ENCODE measurements at regions not wholly inside any gene's neighbourhood (a gene's known extent, or its start where the extent isn't known, plus 50 kb on each side); places are given as distances from the start of the nearest gene placed in this dataset.
"Not testable (repeated sequence)": the region's sequence is repeated elsewhere in the genome, so short reads cannot be mapped to it uniquely, and the experiment has no call there.

DNA sequence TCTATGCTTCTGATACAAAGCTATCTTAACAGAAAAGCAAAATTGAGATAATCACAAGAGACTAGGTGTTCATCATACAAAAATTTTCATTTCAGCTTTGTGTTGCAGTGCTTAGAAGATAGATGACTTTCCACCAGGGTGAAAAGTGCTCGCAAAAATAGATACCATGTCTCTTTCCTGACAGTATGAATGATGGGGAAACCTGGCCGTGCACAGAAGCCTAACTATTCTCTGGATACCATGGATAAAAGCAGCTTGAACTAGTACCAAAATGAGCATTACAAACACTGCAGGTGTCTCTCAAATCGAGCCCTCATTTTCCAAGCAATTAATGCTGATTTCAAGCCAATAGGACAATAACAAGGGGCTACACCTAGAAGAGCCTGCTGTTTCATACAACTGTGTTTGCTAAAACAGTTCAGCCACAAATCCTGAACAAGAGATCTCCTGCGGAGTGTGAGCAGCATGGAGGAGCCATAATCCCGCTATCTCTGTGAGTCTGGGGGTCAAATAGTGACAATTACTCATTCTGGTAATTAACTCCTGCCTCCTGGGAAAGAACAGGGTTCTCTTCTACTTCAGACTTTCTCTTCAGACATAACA, 507.6 kb downstream of the PID1 start:
- Histone ChIP-seq H3K4me3 (no peak overlapping the region), H3K4me1 (ENCODE audit: insufficient read depth) (peaks cover 17% of the 10 kb centered on the region), H3K9ac (no peak overlapping the region), H3K79me2 (ENCODE audit: insufficient read depth) (no peaks in the 10 kb centered on the region), H3K27ac (no peak overlapping the region), H3F3A (ENCODE audit: insufficient read depth) (peaks cover 6% of the 10 kb centered on the region; the same call in 1 of the 2 replicates), H3K9me2 (ENCODE audit: insufficient read depth) (no peaks in the 10 kb centered on the region), H3K27me3 (replicated peaks; ENCODE audit: insufficient read depth) (peaks cover 6% of the 10 kb centered on the region; the same call in 1 of the 2 replicates), H3K4me2 (ENCODE audit: unreplicated experiment) (no peak overlapping the region), H3K36me3 (ENCODE audit: low read depth) (no peaks in the 10 kb centered on the region), H4K20me1 (ENCODE audit: insufficient read depth) (no peaks in the 10 kb centered on the region), H3K9me3 (ENCODE audit: low read depth) (no peaks in the 10 kb centered on the region), H2AFZ (no peak overlapping the region)
- DNase-seq = no peak
- WGBS, 2 experiments (ENCODE audit: low coverage in 1 of 2, low lambda C conversion rate in 2 of 2, missing lambda C conversion rate in 2 of 2) = 84 to 91% methylated on average over 5 of the region's 5 CpGs
- in situ Hi-C loops (cut with MboI) = no loop called here
- no peak for TF ChIP-seq EZH2 (IDR thresholded peaks at IDR 0.05; ENCODE audit: insufficient read depth, poor library complexity, severe bottlenecking)

DNA sequence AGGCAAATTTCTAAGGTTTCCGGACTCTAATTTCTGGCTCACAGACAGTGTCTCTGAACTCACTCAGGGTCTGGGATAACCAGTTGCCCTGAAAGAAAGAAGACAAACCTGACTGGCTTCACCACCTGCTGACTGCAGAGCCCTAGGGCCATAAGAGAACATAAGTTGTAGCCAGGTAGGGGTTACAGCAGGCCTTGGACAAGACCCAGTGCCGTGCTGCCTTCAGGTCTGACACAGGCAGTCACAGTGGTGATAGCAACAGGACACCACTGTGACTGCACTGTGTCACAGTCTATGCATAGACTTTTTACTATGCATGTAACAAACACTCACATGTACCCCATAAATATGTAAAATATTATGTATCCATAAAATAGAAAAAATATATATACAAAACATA, 508.5 kb downstream of the PID1 start:
- Histone ChIP-seq H3K36me3 (ENCODE audit: low read depth) (no peaks in the 10 kb centered on the region), H3K4me2 (ENCODE audit: unreplicated experiment) (no peak overlapping the region)
- in situ Hi-C loops (cut with MboI) = no loop called here

GRCh38 chr2:228755661-228756060, 515.4 kb downstream of the PID1 start:
- H3K36me3 ChIP-seq (ENCODE audit: low read depth); H3K9me2 ChIP-seq (ENCODE audit: insufficient read depth); H3K27ac ChIP-seq; in situ Hi-C loops (cut with MboI); H3K4me2 ChIP-seq (ENCODE audit: unreplicated experiment); H4K20me1 ChIP-seq (ENCODE audit: insufficient read depth); H3K9ac ChIP-seq; H3K27me3 ChIP-seq (replicated peaks; ENCODE audit: insufficient read depth); DNase-seq; H3K4me3 ChIP-seq; H2AFZ ChIP-seq; H3K4me1 ChIP-seq (ENCODE audit: insufficient read depth); H3F3A ChIP-seq (ENCODE audit: insufficient read depth); H3K9me3 ChIP-seq (ENCODE audit: low read depth); H3K79me2 ChIP-seq (ENCODE audit: insufficient read depth): not testable (repeated sequence)
- WGBS, 2 experiments (ENCODE audit: low coverage in 1 of 2, low lambda C conversion rate in 2 of 2, missing lambda C conversion rate in 2 of 2) = 91 to 94% methylated on average over 14 to 25 of the region's 25 CpGs

More for the DNA sequence above, 508.5 kb downstream of the PID1 start:
- Histone ChIP-seq H2AFZ (no peak overlapping the region), H3K79me2 (ENCODE audit: insufficient read depth) (no peaks in the 10 kb centered on the region), H3K9me3 (ENCODE audit: low read depth) (no peaks in the 10 kb centered on the region), H3K9me2 (ENCODE audit: insufficient read depth) (no peaks in the 10 kb centered on the region), H3K27ac (no peak overlapping the region), H3K4me3 (no peak overlapping the region), H3K27me3 (replicated peaks; ENCODE audit: insufficient read depth) (peaks cover 6% of the 10 kb centered on the region; the same call in 1 of the 2 replicates), H3K4me1 (ENCODE audit: insufficient read depth) (peaks cover 8% of the 10 kb centered on the region), H3K9ac (no peak overlapping the region), H3F3A (ENCODE audit: insufficient read depth) (peaks cover 6% of the 10 kb centered on the region; the same call in 1 of the 2 replicates), H4K20me1 (ENCODE audit: insufficient read depth) (no peaks in the 10 kb centered on the region)
- DNase-seq = no peak
- no peak for TF ChIP-seq EZH2phosphoT487 (IDR thresholded peaks at IDR 0.05; ENCODE audit: insufficient read depth, low read depth)
- TF ChIP-seq EZH2 (IDR thresholded peaks at IDR 0.05; ENCODE audit: insufficient read depth, poor library complexity, severe bottlenecking) = no peak
- WGBS, 2 experiments (ENCODE audit: low coverage in 1 of 2, low lambda C conversion rate in 2 of 2, missing lambda C conversion rate in 2 of 2) = 88 to 100% methylated on average over 2 of the region's 2 CpGs

- Histone ChIP-seq H3K9me2 (ENCODE audit: insufficient read depth) (no peaks in the 10 kb centered on the region), H3K9me3 (ENCODE audit: low read depth) (no peaks in the 10 kb centered on the region), H3K27me3 (replicated peaks; ENCODE audit: insufficient read depth) (no peaks in the 10 kb centered on the region), H2AFZ (no peak overlapping the region), H3K4me2 (ENCODE audit: unreplicated experiment) (no peak overlapping the region), H3F3A (ENCODE audit: insufficient read depth) (no peaks in the 10 kb centered on the region), H3K4me1 (ENCODE audit: insufficient read depth) (no peaks in the 10 kb centered on the region), H4K20me1 (ENCODE audit: insufficient read depth) (no peaks in the 10 kb centered on the region), H3K79me2 (ENCODE audit: insufficient read depth) (no peaks in the 10 kb centered on the region), H3K27ac (no peak overlapping the region), H3K4me3 (no peak overlapping the region), H3K36me3 (ENCODE audit: low read depth) (no peaks in the 10 kb centered on the region), H3K9ac (no peak overlapping the region)
- no peak for DNase-seq
- in situ Hi-C loops (cut with MboI) = no loop called here
- WGBS, 2 experiments (ENCODE audit: low coverage in 1 of 2, low lambda C conversion rate in 2 of 2, missing lambda C conversion rate in 2 of 2) = 76 to 78% methylated on average over 6 of the region's 6 CpGs
- no peak for TF ChIP-seq EZH2 (IDR thresholded peaks at IDR 0.05; ENCODE audit: insufficient read depth, poor library complexity, severe bottlenecking)
- TF ChIP-seq EZH2phosphoT487 (IDR thresholded peaks at IDR 0.05; ENCODE audit: insufficient read depth, low read depth) = no peak
Measured at GRCh38 chr2:228747483-228747882, 523.6 kb downstream of the PID1 start.
